GM19035 (cell line): ENCODE measurements at regions not wholly inside any gene's neighbourhood (a gene's known extent, or its start where the extent isn't known, plus 50 kb on each side); places are given as distances from the start of the nearest gene placed in this dataset.

Source experiments
- ATAC-seq: cut with Tn5 transposase; IDR thresholded peaks from one replicate; pipeline ENCODE4 v1.9.1; 2021; ENCODE audit not compliant: unreplicated experiment

GRCh38 chr11:19661827-19662226 lies 50.8 kb upstream of the NAV2 start:
- ATAC-seq = no peak

- ATAC-seq = peak; percentile 99
These were observed 52.6 kb upstream of the NAV2 start for GRCh38 chr11:19660076-19660475.

GRCh38 chr11:19659529-19659928 lies 53.1 kb upstream of the NAV2 start:
- no peak for ATAC-seq

GRCh38 chr11:19658344-19658743 lies 54.3 kb upstream of the NAV2 start:
- no peak for ATAC-seq

- no peak for ATAC-seq
These were observed 56.5 kb upstream of the NAV2 start for GRCh38 chr11:19656140-19656541.

- ATAC-seq = no peak
These were observed 59.8 kb upstream of the NAV2 start for GRCh38 chr11:19652623-19653375.

GRCh38 chr11:19651653-19652052 lies 61.0 kb upstream of the NAV2 start:
- ATAC-seq = no peak

- ATAC-seq = no peak
These were observed 61.6 kb upstream of the NAV2 start for GRCh38 chr11:19651028-19651427.

- no peak for ATAC-seq
These were observed 62.2 kb upstream of the NAV2 start for GRCh38 chr11:19650467-19650866.

- no peak for ATAC-seq
These were observed 62.9 kb upstream of the NAV2 start for GRCh38 chr11:19649751-19650150.

- ATAC-seq = no peak
These were observed 64.3 kb upstream of the NAV2 start for GRCh38 chr11:19648321-19648720.

GRCh38 chr11:19647816-19648215 lies 64.8 kb upstream of the NAV2 start:
- no peak for ATAC-seq

GRCh38 chr11:19646921-19647320 lies 65.7 kb upstream of the NAV2 start:
- ATAC-seq = no peak

- ATAC-seq = no peak
These were observed 66.3 kb upstream of the NAV2 start for GRCh38 chr11:19646308-19646707.

- ATAC-seq = no peak
These were observed 68.3 kb upstream of the NAV2 start for GRCh38 chr11:19644316-19644715.

GRCh38 chr11:19642185-19643158 lies 70.2 kb upstream of the NAV2 start:
- no peak for ATAC-seq

GRCh38 chr11:19639603-19640105 lies 73.0 kb upstream of the NAV2 start:
- ATAC-seq = no peak

GRCh38 chr11:19635332-19635731 lies 77.3 kb upstream of the NAV2 start:
- no peak for ATAC-seq

- no peak for ATAC-seq
These were observed 79.4 kb upstream of the NAV2 start for GRCh38 chr11:19633276-19633675.

- ATAC-seq = no peak
These were observed 80.2 kb upstream of the NAV2 start for GRCh38 chr11:19632499-19632834.

GRCh38 chr11:19631712-19632498 lies 80.7 kb upstream of the NAV2 start:
- ATAC-seq = no peak
